Heart right ventricle (tissue), 16 donors: ENCODE measurements at regions not wholly inside any gene's neighbourhood (a gene's known extent, or its start where the extent isn't known, plus 50 kb on each side); places are given as distances from the start of the nearest gene placed in this dataset.
A peak's percentile ranks its signal among the peaks of the same experiment; 100 is the strongest.

Source experiments
- ATAC-seq, 8 donors: fragments of 200-7000 bp; cut with Tn5 transposase; one replicate each; pipeline ENCODE4 v1.9.1; 2020; ENCODE audit warnings: mild to moderate bottlenecking in 8 of 8, moderate library complexity in 8 of 8, moderate number of reproducible peaks in 1 of 8
- DNase-seq, 2 donors: peaks; one replicate each; pipeline ENCODE4 v3.0.0-alpha.2; 2020
- H3K27ac ChIP-seq, 10 donors: fragments of 200-600 bp; sonication (generic) in 2 of 10; one replicate each; pipeline versions ENCODE4 v1.5.0 to v1.8.0; 2020 to 2022; ENCODE audit warnings: mild to moderate bottlenecking in 3 of 10
- H3K27me3 ChIP-seq, 7 donors: fragments of 200-600 bp; one replicate each; pipeline ENCODE4 v1.8.0; 2021 to 2022; ENCODE audit warnings: mild to moderate bottlenecking in 2 of 7
- H3K36me3 ChIP-seq, 9 donors: fragments of 200-600 bp; sonication (generic) in 1 of 9; one replicate each; pipeline versions ENCODE4 v1.5.0 to v1.8.0; 2020 to 2022; ENCODE audit warnings: mild to moderate bottlenecking in 2 of 9
- H3K4me1 ChIP-seq, 9 donors: fragments of 200-600 bp; sonication (generic) in 1 of 9; one replicate each; pipeline versions ENCODE4 v1.5.0 to v1.8.0; 2020 to 2022; ENCODE audit warnings: mild to moderate bottlenecking in 4 of 9
- H3K4me3 ChIP-seq, 10 donors: fragments of 200-600 bp; sonication (generic) in 2 of 10; one replicate each; pipeline versions ENCODE4 v1.5.0 to v1.8.0; 2020 to 2022; ENCODE audit warnings: mild to moderate bottlenecking in 7 of 10, moderate library complexity in 2 of 10
- H3K9me3 ChIP-seq, 11 donors: fragments of 200-600 bp in 10 of 11; sonication (generic) in 2 of 11; one replicate each; pipeline versions ENCODE4 v1.5.0 to v1.8.0; 2013 to 2022; ENCODE audit warnings: mild to moderate bottlenecking in 2 of 11, control low read depth in 1 of 11, moderate library complexity in 1 of 11
- WGBS, 2 donors: extraction: QIAGEN DNeasy Blood & Tissue Kit; methylation state at CpG; one replicate each; pipeline ENCODE4 v1.1.7; 2013; ENCODE audit warnings: inconsistent platforms in 1 of 2; 5-methylcytosine and 5-hydroxymethylcytosine counted together
- intact Hi-C, 10 donors: fragments of 100-400 bp; cut with DNase I; formaldehyde crosslinking; loops; one replicate each; pipeline versions ENCODE4 v1.11.1 to v1.14.2; 2022
- TF ChIP-seq, protein P1 (sequence below), 9 donors: fragments of 200-600 bp; sonication (generic) in 2 of 9; IDR thresholded peaks; one replicate each; pipeline versions ENCODE4 v1.5.0 to v1.8.0; 2021 to 2022; ENCODE audit warnings: antibody characterized with exemption in 9 of 9, mild to moderate bottlenecking in 5 of 9, moderate library complexity in 1 of 9
- donor health status: Arrhythmogenic right ventricular cardiomyopathy.
- donor health status: ischemic (EF 13 %, LVEDD 7.1; RV severe dilation, severe dysfunction).
- donor health status: healthy with polysubstance abuse.
- donor health status: DM: no; HTN: yes; CAD: no.
- donor health status: DM: no; HTN: no; CAD: no.
- donor health status: ischemic (EF 25% LVEDD 6.9; RV normal size, moderate dysfunction).
- donor health status: ischemic (EF 25% LVEDD 5.7; RV mildly dilated, moderate dysfunction).
- donor health status: healthy.
- donor health status: DM: yes; HTN: yes; CAD: no.
- donor health status: Ischemic cardiomyopathy.
- donor health status: ischemic (EF 35%, LVEDD 5.7; RV mildly dilated, moderate dysfunction).
- donor health status: nonischemic (EF 11% LVEDD 7.7; RV severe dilation, severe dysfunction).
- donor health status: DM: yes; HTN: yes; CAD: no.
- donor health status: PGD.
- donor health status: ischemic (EF 29% LVEDD 5.4; RV normal size, mild dysfunction).
- donor health status: nonischemic (EF 23%, LVEDD 6.1; RV moderate dilation, normal function).

DNA sequence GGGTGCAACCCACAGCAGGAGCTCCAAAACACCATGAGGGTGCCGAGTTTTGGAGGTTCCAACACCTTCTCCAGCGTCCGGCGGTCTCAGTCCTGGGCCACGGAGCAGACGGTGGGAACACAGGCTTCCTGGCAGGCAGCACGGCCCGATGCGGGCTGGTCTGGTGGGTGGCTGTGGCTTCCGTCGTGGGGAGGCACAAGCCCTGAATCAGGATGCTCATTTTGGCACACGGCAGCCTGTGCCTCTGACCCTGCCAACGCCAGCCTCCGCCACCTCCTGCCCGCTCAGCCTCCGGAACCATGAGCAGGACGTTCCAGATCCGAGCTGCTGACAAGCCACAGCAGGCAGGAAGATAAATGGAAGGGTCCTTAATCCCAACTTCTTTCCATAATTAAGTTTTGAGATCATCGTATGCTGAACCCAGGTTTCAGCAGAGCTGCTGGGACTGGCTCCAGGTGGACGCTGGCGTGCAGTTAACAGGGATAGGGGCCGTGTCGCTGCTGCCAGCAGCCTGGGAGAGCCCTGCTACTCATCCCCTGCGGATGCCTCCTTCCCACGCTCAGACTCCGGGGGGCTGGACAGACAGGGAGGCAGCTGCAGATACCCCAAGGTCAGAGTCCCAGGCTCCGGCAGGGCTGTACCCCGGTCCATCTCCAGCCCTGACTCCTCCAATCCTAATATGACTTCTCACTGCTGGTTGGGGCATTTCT, 136.6 kb downstream of the ENGASE start:
- H3K9me3 ChIP-seq = no peaks in the 10 kb centered on the region
- no peak overlapping the region for H3K27ac ChIP-seq
- H3K4me3 ChIP-seq = no peak overlapping the region
- intact Hi-C loops = loop anchor here in 1 of 10 donors (2.0 kb wide), 1 partner anchor 66 kb away; no protein-coding TSS in a partner anchor
- H3K27me3 ChIP-seq = peaks cover 0 to 90% (median 73%) of the 10 kb centered on the region in 7 donors
- TF ChIP-seq, protein P1, sequence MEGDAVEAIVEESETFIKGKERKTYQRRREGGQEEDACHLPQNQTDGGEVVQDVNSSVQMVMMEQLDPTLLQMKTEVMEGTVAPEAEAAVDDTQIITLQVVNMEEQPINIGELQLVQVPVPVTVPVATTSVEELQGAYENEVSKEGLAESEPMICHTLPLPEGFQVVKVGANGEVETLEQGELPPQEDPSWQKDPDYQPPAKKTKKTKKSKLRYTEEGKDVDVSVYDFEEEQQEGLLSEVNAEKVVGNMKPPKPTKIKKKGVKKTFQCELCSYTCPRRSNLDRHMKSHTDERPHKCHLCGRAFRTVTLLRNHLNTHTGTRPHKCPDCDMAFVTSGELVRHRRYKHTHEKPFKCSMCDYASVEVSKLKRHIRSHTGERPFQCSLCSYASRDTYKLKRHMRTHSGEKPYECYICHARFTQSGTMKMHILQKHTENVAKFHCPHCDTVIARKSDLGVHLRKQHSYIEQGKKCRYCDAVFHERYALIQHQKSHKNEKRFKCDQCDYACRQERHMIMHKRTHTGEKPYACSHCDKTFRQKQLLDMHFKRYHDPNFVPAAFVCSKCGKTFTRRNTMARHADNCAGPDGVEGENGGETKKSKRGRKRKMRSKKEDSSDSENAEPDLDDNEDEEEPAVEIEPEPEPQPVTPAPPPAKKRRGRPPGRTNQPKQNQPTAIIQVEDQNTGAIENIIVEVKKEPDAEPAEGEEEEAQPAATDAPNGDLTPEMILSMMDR (IDR thresholded peaks at IDR 0.05) = no peak
- no peak for DNase-seq
- 68 to 76% methylated on average over 28 of the region's 28 CpGs for WGBS, 2 donors
- no peaks in the 10 kb centered on the region for H3K4me1 ChIP-seq
- no peak for ATAC-seq
- H3K36me3 ChIP-seq = no peaks in the 10 kb centered on the region

DNA sequence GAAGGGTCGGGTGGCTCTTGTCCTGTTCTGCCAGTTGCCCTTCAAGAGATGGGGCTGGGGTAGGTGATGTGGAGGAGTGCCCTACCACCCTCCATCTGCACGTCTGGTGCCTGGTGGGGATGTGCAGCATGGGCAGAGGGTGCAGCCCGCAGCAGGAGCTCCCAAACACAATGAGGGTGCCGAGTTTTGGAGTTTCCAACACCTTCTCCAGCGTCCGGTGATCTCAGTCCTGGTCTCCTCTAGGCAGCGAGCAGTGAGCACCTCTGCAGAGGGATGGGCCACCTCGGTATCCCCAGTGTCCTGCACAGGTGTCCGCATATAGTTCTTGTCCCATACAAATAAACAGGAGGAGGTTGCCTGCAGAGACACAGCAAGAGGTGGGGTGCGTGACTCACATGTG, 136.0 kb downstream of the ENGASE start:
- intact Hi-C loops = loop anchor here in 1 of 10 donors (2.0 kb wide), 1 partner anchor 66 kb away; no protein-coding TSS in a partner anchor
- H3K4me1 ChIP-seq = no peaks in the 10 kb centered on the region
- WGBS, 2 donors = 82 to 84% methylated on average over 10 of the region's 10 CpGs
- ATAC-seq = peak in 1 of 8 donors; percentile 12
- H3K4me3 ChIP-seq = no peak overlapping the region
- TF ChIP-seq, protein P1 (IDR thresholded peaks at IDR 0.05) = no peak
- no peak overlapping the region for H3K27ac ChIP-seq
- H3K36me3 ChIP-seq = no peaks in the 10 kb centered on the region
- H3K9me3 ChIP-seq = no peaks in the 10 kb centered on the region
- no peak for DNase-seq
- peaks cover 0 to 90% (median 73%) of the 10 kb centered on the region in 7 donors for H3K27me3 ChIP-seq

DNA sequence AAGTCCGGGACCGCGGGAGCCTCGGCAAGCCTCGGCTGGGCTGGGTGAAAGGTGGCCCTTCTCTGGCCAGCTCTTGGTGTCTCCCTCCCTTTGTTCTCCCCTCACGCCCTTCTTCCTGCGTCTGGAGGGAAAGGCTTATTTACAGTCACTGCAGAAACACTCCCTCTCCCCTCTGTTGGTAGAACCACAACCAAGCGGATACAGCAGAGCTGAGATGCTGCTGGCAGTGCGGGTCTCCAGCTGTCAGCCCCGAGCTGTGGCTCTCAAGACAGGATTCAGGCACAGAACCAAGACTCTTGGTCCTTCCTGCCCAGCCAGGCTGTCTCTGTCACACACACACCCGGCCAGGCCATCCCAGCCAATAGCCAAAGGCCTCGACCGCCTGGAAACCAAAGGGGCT, 133.3 kb downstream of the ENGASE start:
- no peak for DNase-seq
- no peaks in the 10 kb centered on the region for H3K9me3 ChIP-seq
- H3K36me3 ChIP-seq = no peaks in the 10 kb centered on the region
- WGBS, 2 donors = 39 to 40% methylated on average over 13 of the region's 13 CpGs
- H3K4me3 ChIP-seq = no peak overlapping the region
- H3K27ac ChIP-seq = no peak overlapping the region
- TF ChIP-seq, protein P1 (IDR thresholded peaks at IDR 0.05) = no peak
- H3K4me1 ChIP-seq = no peaks in the 10 kb centered on the region
- ATAC-seq = no peak
- peaks cover 0 to 84% (median 55%) of the 10 kb centered on the region in 7 donors for H3K27me3 ChIP-seq
- intact Hi-C loops = no loop called here

DNA sequence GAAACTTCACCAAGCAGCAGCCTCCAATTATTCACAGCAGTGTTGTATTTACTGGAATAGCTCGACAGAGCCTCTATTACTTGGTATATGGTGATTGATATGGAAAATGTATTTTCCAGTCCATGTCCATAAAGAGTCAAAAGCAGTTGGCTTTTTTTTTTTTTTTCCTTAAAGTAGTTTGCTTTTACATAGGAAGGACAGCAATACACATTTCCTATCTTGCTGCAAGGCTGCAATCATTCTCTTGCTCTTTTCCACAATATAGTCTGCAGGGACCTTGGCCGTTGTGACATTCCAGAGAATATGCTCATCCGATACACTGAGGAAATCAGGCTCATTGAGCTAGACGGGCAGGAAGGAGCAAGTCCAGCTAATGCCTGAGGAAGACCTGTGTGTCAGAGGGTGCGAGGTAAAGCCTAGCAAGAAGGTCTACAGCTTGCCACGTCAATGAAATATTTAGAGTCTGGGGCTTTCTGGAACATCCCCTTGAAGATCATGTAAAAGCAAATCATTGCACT, 131.1 kb downstream of the ENGASE start:
- DNase-seq (no peak), ATAC-seq (no peak)
- intact Hi-C loops = no loop called here
- H3K4me3 ChIP-seq = no peak overlapping the region
- no peaks in the 10 kb centered on the region for H3K9me3 ChIP-seq
- H3K27me3 ChIP-seq = peaks cover 0 to 84% (median 55%) of the 10 kb centered on the region in 7 donors
- 53 to 57% methylated on average over 6 of the region's 6 CpGs for WGBS, 2 donors
- H3K4me1 ChIP-seq = no peaks in the 10 kb centered on the region
- H3K36me3 ChIP-seq = no peaks in the 10 kb centered on the region
- no peak overlapping the region for H3K27ac ChIP-seq
- TF ChIP-seq, protein P1 (IDR thresholded peaks at IDR 0.05) = no peak
